ENCODE measurements at regions not wholly inside any gene's neighbourhood (a gene's known extent, or its start where the extent isn't known, plus 50 kb on each side); places are given as distances from the start of the nearest gene placed in this dataset.

DNA sequence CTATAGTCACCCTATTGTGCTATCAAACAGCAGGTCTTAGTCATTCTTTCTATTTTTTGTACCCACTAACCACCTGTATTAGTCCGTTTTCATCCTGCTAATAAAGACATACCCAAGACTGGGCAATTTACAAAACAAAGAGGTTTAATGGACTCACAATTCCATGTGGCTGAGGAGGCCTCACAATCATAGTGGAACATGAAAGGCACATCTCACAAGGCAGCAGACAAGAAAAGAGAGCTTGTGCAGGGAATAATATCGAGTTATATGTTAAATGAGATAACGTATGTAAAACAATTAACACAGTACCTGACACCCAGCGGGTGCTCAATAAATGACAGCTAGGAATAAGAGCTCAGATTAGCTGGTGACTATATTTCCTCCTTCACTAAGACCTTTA lies 88.1 kb upstream of the WDR44 start:
- Histone ChIP-seq H3K9me3 (ENCODE audit: low read depth) (no peaks in the 10 kb centered on the region), H3K9me2 (ENCODE audit: insufficient read depth) (no peaks in the 10 kb centered on the region), H3K4me3 (no peak overlapping the region), H3F3A (ENCODE audit: insufficient read depth) (no peaks in the 10 kb centered on the region), H4K20me1 (ENCODE audit: insufficient read depth) (no peaks in the 10 kb centered on the region), H3K79me2 (ENCODE audit: insufficient read depth) (no peaks in the 10 kb centered on the region), H3K27me3 (replicated peaks; ENCODE audit: insufficient read depth) (no peaks in the 10 kb centered on the region), H2AFZ (no peak overlapping the region), H3K9ac (no peak overlapping the region), H3K36me3 (ENCODE audit: low read depth) (no peaks in the 10 kb centered on the region), H3K27ac (no peak overlapping the region), H3K4me1 (ENCODE audit: insufficient read depth) (no peaks in the 10 kb centered on the region), H3K4me2 (ENCODE audit: unreplicated experiment) (no peak overlapping the region)
- WGBS, 2 experiments (ENCODE audit: low coverage in 1 of 2, low lambda C conversion rate in 2 of 2, missing lambda C conversion rate in 2 of 2) = 32 to 44% methylated on average over 4 of the region's 4 CpGs
- TF ChIP-seq EZH2phosphoT487 (IDR thresholded peaks at IDR 0.05; ENCODE audit: insufficient read depth, low read depth) = no peak
- no peak for TF ChIP-seq EZH2 (IDR thresholded peaks at IDR 0.05; ENCODE audit: insufficient read depth, poor library complexity, severe bottlenecking)
- DNase-seq = no peak
- in situ Hi-C loops (cut with MboI) = no loop called here

- in situ Hi-C loops (cut with MboI) = no loop called here
- Histone ChIP-seq H3K27me3 (replicated peaks; ENCODE audit: insufficient read depth) (no peaks in the 10 kb centered on the region), H3K9me2 (ENCODE audit: insufficient read depth) (no peaks in the 10 kb centered on the region), H3K9me3 (ENCODE audit: low read depth) (no peaks in the 10 kb centered on the region), H3K36me3 (ENCODE audit: low read depth) (no peaks in the 10 kb centered on the region), H4K20me1 (ENCODE audit: insufficient read depth) (no peaks in the 10 kb centered on the region), H3K4me2 (ENCODE audit: unreplicated experiment) (no peak overlapping the region), H3K4me1 (ENCODE audit: insufficient read depth) (no peaks in the 10 kb centered on the region), H3K4me3 (no peak overlapping the region), H3F3A (ENCODE audit: insufficient read depth) (no peaks in the 10 kb centered on the region), H3K9ac (no peak overlapping the region), H2AFZ (no peak overlapping the region), H3K27ac (no peak overlapping the region), H3K79me2 (ENCODE audit: insufficient read depth) (no peaks in the 10 kb centered on the region)
- DNase-seq = no peak
- no peak for TF ChIP-seq EZH2phosphoT487 (IDR thresholded peaks at IDR 0.05; ENCODE audit: insufficient read depth, low read depth)
- 64 to 79% methylated on average over 1 of the region's 1 CpG for WGBS, 2 experiments (ENCODE audit: low coverage in 1 of 2, low lambda C conversion rate in 2 of 2, missing lambda C conversion rate in 2 of 2)
These were observed 86.7 kb upstream of the WDR44 start for GRCh38 chrX:118259213-118259612.

- Histone ChIP-seq H3K9me3 (ENCODE audit: low read depth) (no peaks in the 10 kb centered on the region), H3K79me2 (ENCODE audit: insufficient read depth) (no peaks in the 10 kb centered on the region), H3K36me3 (ENCODE audit: low read depth) (no peaks in the 10 kb centered on the region), H3K4me2 (ENCODE audit: unreplicated experiment) (no peak overlapping the region), H3K9me2 (ENCODE audit: insufficient read depth) (no peaks in the 10 kb centered on the region), H3K9ac (no peak overlapping the region), H3K27me3 (replicated peaks; ENCODE audit: insufficient read depth) (no peaks in the 10 kb centered on the region), H4K20me1 (ENCODE audit: insufficient read depth) (no peaks in the 10 kb centered on the region), H3F3A (ENCODE audit: insufficient read depth) (no peaks in the 10 kb centered on the region), H3K27ac (no peak overlapping the region), H2AFZ (no peak overlapping the region), H3K4me1 (ENCODE audit: insufficient read depth) (no peaks in the 10 kb centered on the region), H3K4me3 (no peak overlapping the region)
- WGBS, 2 experiments (ENCODE audit: low coverage in 1 of 2, low lambda C conversion rate in 2 of 2, missing lambda C conversion rate in 2 of 2) = 33 to 42% methylated on average over 4 of the region's 4 CpGs
- in situ Hi-C loops (cut with MboI) = no loop called here
- no peak for DNase-seq
- TF ChIP-seq EZH2 (IDR thresholded peaks at IDR 0.05; ENCODE audit: insufficient read depth, poor library complexity, severe bottlenecking) (no peak), EZH2phosphoT487 (IDR thresholded peaks at IDR 0.05; ENCODE audit: insufficient read depth, low read depth) (no peak)
These were observed 84.8 kb upstream of the WDR44 start for GRCh38 chrX:118261151-118261550.

DNA sequence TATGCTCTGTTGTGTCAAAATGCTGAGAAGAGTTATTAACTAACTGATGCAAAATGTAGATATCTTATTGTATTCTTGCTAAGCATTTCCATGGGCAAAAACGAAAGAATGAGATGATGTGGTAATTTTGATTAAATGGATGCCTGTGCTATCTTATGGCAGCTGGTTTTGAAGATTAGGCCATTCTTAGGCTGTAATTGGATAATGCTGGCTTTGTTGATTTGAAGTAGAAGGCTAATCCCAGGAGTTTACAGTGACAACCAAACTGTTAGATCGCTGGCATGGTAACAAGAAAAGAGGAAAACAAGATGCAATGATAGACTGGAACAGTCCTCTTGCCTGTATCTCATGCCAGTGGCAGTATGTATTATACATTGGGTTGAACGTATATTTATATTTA lies 74.1 kb upstream of the WDR44 start:
- WGBS, 2 experiments (ENCODE audit: low coverage in 1 of 2, low lambda C conversion rate in 2 of 2, missing lambda C conversion rate in 2 of 2) = 66 to 70% methylated on average over 3 of the region's 3 CpGs
- no peak overlapping the region for H3K4me3 ChIP-seq
- H3F3A ChIP-seq (ENCODE audit: insufficient read depth) = no peaks in the 10 kb centered on the region
- no peak overlapping the region for H2AFZ ChIP-seq
- no peak overlapping the region for H3K27ac ChIP-seq
- no peak overlapping the region for H3K4me2 ChIP-seq (ENCODE audit: unreplicated experiment)
- H3K27me3 ChIP-seq (replicated peaks; ENCODE audit: insufficient read depth) = no peaks in the 10 kb centered on the region
- DNase-seq = no peak
- H3K4me1 ChIP-seq (ENCODE audit: insufficient read depth) = no peaks in the 10 kb centered on the region
- in situ Hi-C loops (cut with MboI) = no loop called here
- H3K36me3 ChIP-seq (ENCODE audit: low read depth) = no peaks in the 10 kb centered on the region
- no peaks in the 10 kb centered on the region for H3K9me3 ChIP-seq (ENCODE audit: low read depth)
- no peaks in the 10 kb centered on the region for H4K20me1 ChIP-seq (ENCODE audit: insufficient read depth)
- H3K9ac ChIP-seq = no peak overlapping the region
- H3K9me2 ChIP-seq (ENCODE audit: insufficient read depth) = no peaks in the 10 kb centered on the region
- TF ChIP-seq EZH2 (IDR thresholded peaks at IDR 0.05; ENCODE audit: insufficient read depth, poor library complexity, severe bottlenecking) (no peak), EZH2phosphoT487 (IDR thresholded peaks at IDR 0.05; ENCODE audit: insufficient read depth, low read depth) (no peak)
- H3K79me2 ChIP-seq (ENCODE audit: insufficient read depth) = no peaks in the 10 kb centered on the region

DNA sequence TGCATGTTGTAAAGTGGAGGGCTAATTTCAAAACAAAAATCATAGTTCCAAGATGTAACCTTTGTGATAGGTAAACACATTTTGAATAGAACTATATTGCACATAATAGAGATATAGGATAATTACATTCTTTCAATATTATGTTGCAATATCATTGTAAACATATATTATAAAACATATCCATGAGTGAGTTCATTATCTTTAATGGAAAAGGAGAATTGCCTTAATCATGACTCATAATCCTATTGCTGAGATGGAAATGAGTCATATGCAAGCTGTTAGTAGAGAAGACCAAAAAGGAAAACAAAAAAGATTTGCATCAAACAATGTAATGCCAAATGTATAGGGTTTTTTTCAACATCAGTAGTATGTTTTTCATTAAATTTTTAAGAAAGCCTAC lies 73.7 kb upstream of the WDR44 start:
- H3K79me2 ChIP-seq (ENCODE audit: insufficient read depth) = no peaks in the 10 kb centered on the region
- in situ Hi-C loops (cut with MboI) = no loop called here
- H3F3A ChIP-seq (ENCODE audit: insufficient read depth) = no peaks in the 10 kb centered on the region
- no peak overlapping the region for H3K9ac ChIP-seq
- peak; percentile 48 for DNase-seq
- no peak overlapping the region for H3K27ac ChIP-seq
- no peaks in the 10 kb centered on the region for H3K9me2 ChIP-seq (ENCODE audit: insufficient read depth)
- no peak overlapping the region for H3K4me3 ChIP-seq
- H3K4me2 ChIP-seq (ENCODE audit: unreplicated experiment) = no peak overlapping the region
- TF ChIP-seq EZH2 (IDR thresholded peaks at IDR 0.05; ENCODE audit: insufficient read depth, poor library complexity, severe bottlenecking) = no peak
- no peak for TF ChIP-seq EZH2phosphoT487 (IDR thresholded peaks at IDR 0.05; ENCODE audit: insufficient read depth, low read depth)
- H3K36me3 ChIP-seq (ENCODE audit: low read depth) = no peaks in the 10 kb centered on the region
- H4K20me1 ChIP-seq (ENCODE audit: insufficient read depth) = no peaks in the 10 kb centered on the region
- H3K27me3 ChIP-seq (replicated peaks; ENCODE audit: insufficient read depth) = no peaks in the 10 kb centered on the region
- no peaks in the 10 kb centered on the region for H3K9me3 ChIP-seq (ENCODE audit: low read depth)
- no peaks in the 10 kb centered on the region for H3K4me1 ChIP-seq (ENCODE audit: insufficient read depth)
- no peak overlapping the region for H2AFZ ChIP-seq

Data from GM23248 (cell line).